Tibial nerve (tissue), 4 donors: ENCODE measurements at regions not wholly inside any gene's neighbourhood (a gene's known extent, or its start where the extent isn't known, plus 50 kb on each side); places are given as distances from the start of the nearest gene placed in this dataset.

Source experiments
- DNase-seq, 2 donors: peaks; one replicate each; pipeline ENCODE4 v3.0.0-alpha.2; 2019; ENCODE audit warnings: low spot score in 2 of 2
- H3K27ac ChIP-seq, 4 donors: fragments of 200-600 bp; sonication (generic) in 3 of 4; one replicate each; pipeline ENCODE4 v1.5.1; 2017 to 2019; ENCODE audit warnings: mild to moderate bottlenecking in 1 of 4
- H3K27me3 ChIP-seq, 2 donors: fragments of 200-600 bp; sonication (generic) in 1 of 2; one replicate each; pipeline versions ENCODE4 v1.5.1 to v1.6.0; 2017 to 2019
- H3K36me3 ChIP-seq, 3 donors: fragments of 200-600 bp; sonication (generic); one replicate each; pipeline ENCODE4 v1.5.1; 2018 to 2019
- H3K4me1 ChIP-seq, 4 donors: fragments of 200-600 bp; sonication (generic) in 3 of 4; one replicate each; pipeline ENCODE4 v1.5.1; 2017 to 2019
- H3K4me3 ChIP-seq, 4 donors: fragments of 200-600 bp; sonication (generic) in 3 of 4; one replicate each; pipeline ENCODE4 v1.5.1; 2017 to 2019; ENCODE audit warnings: mild to moderate bottlenecking in 1 of 4, moderate library complexity in 1 of 4
- H3K9me3 ChIP-seq, 4 donors: fragments of 200-600 bp; sonication (generic) in 3 of 4; one replicate each; pipeline ENCODE4 v1.5.1; 2017 to 2019
- CTCF ChIP-seq, 5 experiments: fragments of 200-600 bp in 3 of 5; fragments of 450-650 bp in 2 of 5; sonication (generic) in 3 of 5; IDR thresholded peaks; one replicate each; pipeline ENCODE4 v1.5.1; 2016 to 2019; ENCODE audit warnings: antibody characterized with exemption in 5 of 5, mild to moderate bottlenecking in 3 of 5, moderate library complexity in 2 of 5
- EP300 ChIP-seq, 2 donors: sonication (generic); formaldehyde crosslinking; IDR thresholded peaks; one replicate each; pipeline ENCODE4 v1.6.1; 2017; ENCODE audit warnings: antibody characterized with exemption in 2 of 2, mild to moderate bottlenecking in 1 of 2
- POLR2A ChIP-seq, 2 donors: fragments of 450-650 bp; IDR thresholded peaks; one replicate each; pipeline ENCODE4 v1.6.1; 2017; ENCODE audit warnings: antibody characterized with exemption in 2 of 2, mild to moderate bottlenecking in 2 of 2, moderate library complexity in 2 of 2
- WGBS, 2 donors: methylation state at CpG; one replicate each; pipeline ENCODE4 v1.1.5; 2018; 5-methylcytosine and 5-hydroxymethylcytosine counted together

GRCh38 chr12:22874151-22874550 is 249.2 kb downstream of the ETNK1 start:
- Histone ChIP-seq H3K4me3 (no peak overlapping the region), H3K9me3 (no peaks in the 10 kb centered on the region), H3K36me3 (no peaks in the 10 kb centered on the region), H3K27ac (no peak overlapping the region), H3K4me1 (no peaks in the 10 kb centered on the region), H3K27me3 (no peaks in the 10 kb centered on the region)
- no peak for TF ChIP-seq POLR2A (IDR thresholded peaks at IDR 0.05)
- no peak for TF ChIP-seq EP300 (IDR thresholded peaks at IDR 0.05)
- TF ChIP-seq CTCF (IDR thresholded peaks at IDR 0.05) = no peak
- no peak for DNase-seq
- 79 to 87% methylated on average over 8 of the region's 8 CpGs for WGBS, 2 donors

GRCh38 chr12:22876262-22876661 is 251.3 kb downstream of the ETNK1 start:
- Histone ChIP-seq H3K4me3 (no peak overlapping the region), H3K27me3 (no peaks in the 10 kb centered on the region), H3K27ac (no peak overlapping the region), H3K9me3 (no peaks in the 10 kb centered on the region), H3K4me1 (no peaks in the 10 kb centered on the region), H3K36me3 (no peaks in the 10 kb centered on the region)
- no peak for TF ChIP-seq POLR2A (IDR thresholded peaks at IDR 0.05)
- TF ChIP-seq EP300 (IDR thresholded peaks at IDR 0.05) = no peak
- TF ChIP-seq CTCF (IDR thresholded peaks at IDR 0.05) = no peak
- no peak for DNase-seq
- 93 to 95% methylated on average over 5 of the region's 5 CpGs for WGBS, 2 donors

GRCh38 chr12:22879203-22879602 is 254.2 kb downstream of the ETNK1 start:
- Histone ChIP-seq H3K4me1 (no peaks in the 10 kb centered on the region), H3K36me3 (no peaks in the 10 kb centered on the region), H3K27me3 (no peaks in the 10 kb centered on the region), H3K27ac (no peak overlapping the region), H3K9me3 (no peaks in the 10 kb centered on the region), H3K4me3 (no peak overlapping the region)
- DNase-seq = no peak
- WGBS, 2 donors = 81 to 89% methylated on average over 1 of the region's 1 CpG
- TF ChIP-seq EP300 (IDR thresholded peaks at IDR 0.05) (no peak), POLR2A (IDR thresholded peaks at IDR 0.05) (no peak), CTCF (IDR thresholded peaks at IDR 0.05) (no peak)

GRCh38 chr12:22880331-22880730 is 255.4 kb downstream of the ETNK1 start:
- Histone ChIP-seq H3K27me3 (no peaks in the 10 kb centered on the region), H3K4me3 (no peak overlapping the region), H3K4me1 (no peaks in the 10 kb centered on the region), H3K27ac (no peak overlapping the region), H3K36me3 (no peaks in the 10 kb centered on the region), H3K9me3 (no peaks in the 10 kb centered on the region)
- DNase-seq = no peak
- TF ChIP-seq CTCF (IDR thresholded peaks at IDR 0.05) (no peak), POLR2A (IDR thresholded peaks at IDR 0.05) (no peak), EP300 (IDR thresholded peaks at IDR 0.05) (no peak)

GRCh38 chr12:22880807-22881206 is 255.8 kb downstream of the ETNK1 start:
- Histone ChIP-seq H3K4me3 (no peak overlapping the region), H3K27me3 (no peaks in the 10 kb centered on the region), H3K4me1 (no peaks in the 10 kb centered on the region), H3K9me3 (no peaks in the 10 kb centered on the region), H3K36me3 (no peaks in the 10 kb centered on the region), H3K27ac (no peak overlapping the region)
- 68 to 83% methylated on average over 6 of the region's 6 CpGs for WGBS, 2 donors
- no peak for DNase-seq
- TF ChIP-seq EP300 (IDR thresholded peaks at IDR 0.05) (no peak), POLR2A (IDR thresholded peaks at IDR 0.05) (no peak), CTCF (IDR thresholded peaks at IDR 0.05) (no peak)
